ENCODE measurements at regions not wholly inside any gene's neighbourhood (a gene's known extent, or its start where the extent isn't known, plus 50 kb on each side); places are given as distances from the start of the nearest gene placed in this dataset.

- TF ChIP-seq POLR2A (IDR thresholded peaks at IDR 0.05): no peak
- no peak for TF ChIP-seq CTCF (IDR thresholded peaks at IDR 0.05)
- no peak for TF ChIP-seq POLR2AphosphoS5 (IDR thresholded peaks at IDR 0.05)
Measured at GRCh38 chr12:30006021-30006420, 222.3 kb upstream of the TMTC1 start.

Measured in breast epithelium (tissue), 3 donors.